Middle frontal gyrus (tissue), 1 donor: ENCODE measurements at regions not wholly inside any gene's neighbourhood (a gene's known extent, or its start where the extent isn't known, plus 50 kb on each side); places are given as distances from the start of the nearest gene placed in this dataset.

ENCODE experiments used
- DNase-seq: peaks from one replicate; pipeline ENCODE4 v3.0.0-alpha.2; 2015; ENCODE audit warnings: low spot score; ENCODE audit errors: extremely low spot score

- DNase-seq = no peak
These were observed 93.0 kb upstream of the ZNF608 start for GRCh38 chr5:124839371-124839998.

- DNase-seq = no peak
These were observed 95.6 kb upstream of the ZNF608 start for GRCh38 chr5:124841829-124842712.

GRCh38 chr5:124842725-124843595 is 96.5 kb upstream of the ZNF608 start:
- DNase-seq = no peak

- no peak for DNase-seq
These were observed 97.1 kb upstream of the ZNF608 start for GRCh38 chr5:124843596-124843899.

- no peak for DNase-seq
These were observed 98.0 kb upstream of the ZNF608 start for GRCh38 chr5:124844371-124844920.

- no peak for DNase-seq
These were observed 101.5 kb upstream of the ZNF608 start for GRCh38 chr5:124847907-124848306.

- DNase-seq = no peak
These were observed 103.3 kb upstream of the ZNF608 start for GRCh38 chr5:124849774-124850173.

- no peak for DNase-seq
These were observed 110.3 kb upstream of the ZNF608 start for GRCh38 chr5:124856726-124857125.

- no peak for DNase-seq
These were observed 112.2 kb upstream of the ZNF608 start for GRCh38 chr5:124858612-124859011.

- DNase-seq = no peak
These were observed 112.6 kb upstream of the ZNF608 start for GRCh38 chr5:124859027-124859426.

- DNase-seq = no peak
These were observed 113.3 kb upstream of the ZNF608 start for GRCh38 chr5:124859556-124860290.

GRCh38 chr5:124860291-124860655 is 113.8 kb upstream of the ZNF608 start:
- no peak for DNase-seq

- DNase-seq = no peak
These were observed 118.6 kb upstream of the ZNF608 start for GRCh38 chr5:124865066-124865465.

GRCh38 chr5:124865603-124866354 is 119.3 kb upstream of the ZNF608 start:
- DNase-seq = no peak

GRCh38 chr5:124866355-124867136 is 120.1 kb upstream of the ZNF608 start:
- DNase-seq = no peak

- DNase-seq = no peak
These were observed 120.8 kb upstream of the ZNF608 start for GRCh38 chr5:124867137-124867704.

- DNase-seq = no peak
These were observed 122.2 kb upstream of the ZNF608 start for GRCh38 chr5:124868676-124869075.

GRCh38 chr5:124869426-124870033 is 123.1 kb upstream of the ZNF608 start:
- DNase-seq = no peak

GRCh38 chr5:124870070-124870469 is 123.6 kb upstream of the ZNF608 start:
- DNase-seq = no peak
